Medulla oblongata (tissue), 1 donor: ENCODE measurements at regions not wholly inside any gene's neighbourhood (a gene's known extent, or its start where the extent isn't known, plus 50 kb on each side); places are given as distances from the start of the nearest gene placed in this dataset.

ENCODE experiments used
- DNase-seq: peaks from one replicate; pipeline ENCODE4 v3.0.0-alpha.2; 2015; ENCODE audit errors: extremely low spot score

GRCh38 chr9:113741886-113742854 lies 133.9 kb upstream of the ZNF618 start:
- DNase-seq: no peak

DNA sequence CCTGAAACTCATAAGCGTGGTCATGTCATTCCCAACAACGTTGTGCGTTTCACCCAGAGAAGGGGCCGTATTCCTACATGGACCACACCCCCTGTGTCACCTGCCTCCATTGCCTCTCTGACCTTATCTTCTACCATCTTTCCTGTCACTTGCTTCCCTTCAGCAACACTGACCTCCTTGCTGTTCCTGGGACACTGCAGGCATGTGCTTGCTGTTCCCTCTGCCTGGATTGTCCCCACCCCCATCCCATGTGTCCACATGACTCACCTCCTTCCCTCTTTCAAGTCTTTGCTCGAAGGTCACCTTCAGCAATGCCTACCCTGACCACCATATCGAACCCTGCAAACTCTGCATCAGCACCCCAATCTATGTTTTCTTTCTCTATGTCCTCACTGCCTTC lies 133.2 kb upstream of the ZNF618 start:
- no peak for DNase-seq

DNA sequence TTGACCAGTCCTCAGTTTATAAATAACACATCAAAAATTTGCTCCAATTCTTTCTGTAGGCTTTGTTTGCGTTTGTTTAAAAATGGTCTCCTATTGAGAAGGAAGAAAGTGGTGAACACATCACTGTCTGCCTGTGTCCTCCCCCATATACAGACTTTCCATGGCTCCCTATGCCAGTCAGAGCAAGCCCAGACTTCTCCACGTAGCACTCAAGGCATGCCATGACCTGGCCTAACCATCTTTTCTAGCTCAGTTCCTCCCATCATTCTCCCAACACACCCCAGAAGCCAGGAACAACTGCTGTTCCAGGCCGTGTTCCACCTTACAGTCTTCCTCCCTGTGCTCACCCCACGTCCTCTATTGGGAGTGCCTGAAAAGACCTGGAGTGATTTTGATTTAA lies 129.6 kb upstream of the ZNF618 start:
- no peak for DNase-seq

- no peak for DNase-seq
These were observed 128.0 kb upstream of the ZNF618 start for GRCh38 chr9:113748135-113748534.

- DNase-seq: no peak
These were observed 122.5 kb upstream of the ZNF618 start for GRCh38 chr9:113753398-113754119.

GRCh38 chr9:113754739-113755138 lies 121.4 kb upstream of the ZNF618 start:
- no peak for DNase-seq

- DNase-seq: no peak
These were observed 120.7 kb upstream of the ZNF618 start for GRCh38 chr9:113755433-113755832.

DNA sequence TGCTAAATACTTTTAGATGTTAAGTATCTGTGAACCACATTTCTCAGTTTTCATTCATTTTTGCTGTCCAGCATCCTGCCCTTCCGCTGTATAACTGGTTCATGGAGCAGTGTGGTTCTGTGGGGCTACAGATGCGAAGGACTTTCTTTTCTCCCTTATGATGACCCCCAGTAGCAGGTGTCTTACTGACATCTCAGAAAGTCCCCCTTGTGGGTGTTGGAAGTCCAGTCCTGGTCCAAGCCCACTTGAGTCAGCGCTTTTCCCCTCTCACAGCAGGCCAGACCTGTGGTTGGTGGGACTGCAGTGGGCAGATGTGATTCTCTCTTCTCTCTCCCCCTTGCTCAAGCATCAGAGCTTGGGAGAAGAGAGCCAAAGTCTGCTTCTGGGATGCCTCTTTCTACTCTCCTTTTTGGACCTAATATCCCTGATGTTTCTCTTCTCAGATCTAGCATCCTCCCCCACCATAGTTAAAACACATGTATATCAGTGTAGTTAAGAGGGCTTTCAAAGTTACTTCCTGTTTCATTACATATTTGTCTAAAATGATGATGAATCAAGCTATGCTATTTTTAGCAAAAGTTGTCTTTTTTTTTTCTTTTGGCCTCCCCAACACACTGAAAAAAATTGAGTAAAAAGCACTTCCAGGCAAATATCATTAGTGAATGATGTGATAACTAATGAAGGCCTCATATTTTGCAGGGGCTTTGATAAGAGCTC lies 119.5 kb upstream of the ZNF618 start:
- DNase-seq: no peak

GRCh38 chr9:113763429-113763828 lies 112.7 kb upstream of the ZNF618 start:
- no peak for DNase-seq

- DNase-seq: no peak
These were observed 111.5 kb upstream of the ZNF618 start for GRCh38 chr9:113764572-113764971.

- no peak for DNase-seq
These were observed 106.7 kb upstream of the ZNF618 start for GRCh38 chr9:113769412-113769811.

DNA sequence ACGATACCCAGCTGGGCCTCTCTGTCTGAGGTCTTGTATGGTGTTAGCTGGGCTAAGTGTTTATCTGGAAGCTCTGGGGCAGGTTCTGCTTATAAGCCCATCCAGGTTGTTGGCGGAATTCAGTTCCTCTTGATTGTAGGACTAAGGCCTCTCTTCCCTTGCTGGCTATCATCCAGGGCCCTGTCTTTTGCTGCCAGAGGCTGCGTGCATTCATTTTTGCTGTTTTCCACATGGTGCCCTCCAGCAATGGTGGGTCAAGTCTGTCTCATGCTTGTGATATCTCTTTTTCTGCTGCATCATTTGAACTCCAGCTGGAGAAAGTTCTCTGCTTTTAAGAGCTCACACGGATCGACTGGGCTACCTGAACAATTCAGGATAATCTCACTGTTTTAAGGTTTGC lies 105.7 kb upstream of the ZNF618 start:
- DNase-seq: no peak

DNA sequence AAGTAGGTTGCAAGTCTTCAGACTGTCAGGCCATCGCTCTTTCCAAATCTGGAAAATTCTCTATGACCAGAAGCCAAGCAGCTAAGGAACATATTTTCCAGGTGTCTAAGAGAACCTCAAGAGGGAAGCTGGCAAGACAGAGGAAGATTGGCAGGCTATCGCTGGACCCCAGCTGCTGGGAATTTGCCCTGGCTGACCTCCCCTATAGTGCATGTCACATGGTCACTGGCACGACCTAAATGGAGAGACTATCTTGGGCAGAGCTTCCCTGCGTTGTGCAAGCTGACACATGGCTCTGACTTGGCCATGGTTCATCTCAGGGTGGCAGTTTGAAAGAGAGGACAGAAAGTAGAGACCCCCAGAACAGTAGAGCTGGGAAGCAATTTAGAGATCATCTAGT lies 104.9 kb upstream of the ZNF618 start:
- DNase-seq: no peak

DNA sequence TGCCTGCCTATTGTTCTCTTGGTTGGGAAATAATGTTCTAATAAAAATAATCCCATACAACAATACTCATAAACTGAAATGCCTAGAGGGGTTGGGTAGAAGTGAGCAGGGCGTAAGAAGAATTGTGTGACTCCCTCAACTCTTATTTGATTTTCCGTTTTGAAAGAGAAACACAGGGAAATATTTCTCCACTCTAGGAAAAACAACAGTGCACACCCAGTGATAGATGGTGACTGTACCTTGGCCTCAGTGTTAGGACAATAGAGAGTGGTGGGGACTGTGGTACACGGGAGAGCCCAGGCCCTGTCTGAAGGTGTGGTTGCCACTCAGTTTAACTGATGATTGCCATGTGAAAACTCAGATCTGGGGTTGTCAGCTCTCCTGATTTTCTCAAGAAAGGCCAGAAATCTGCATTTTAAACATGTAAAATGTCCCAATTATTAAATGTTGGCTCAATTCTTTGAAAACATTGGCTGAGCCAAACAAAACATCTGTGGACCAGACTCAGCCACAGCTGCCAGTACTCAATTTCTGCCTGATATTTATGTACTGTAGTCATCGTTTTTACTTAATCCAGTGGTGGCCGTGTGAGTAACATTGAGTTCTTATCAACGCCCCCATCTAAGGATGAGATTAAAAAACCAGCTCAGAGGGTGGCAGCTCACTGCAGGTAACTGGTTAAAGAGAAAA lies 103.8 kb upstream of the ZNF618 start:
- DNase-seq: no peak

GRCh38 chr9:113774963-113775362 lies 101.1 kb upstream of the ZNF618 start:
- no peak for DNase-seq

GRCh38 chr9:113775749-113776148 lies 100.4 kb upstream of the ZNF618 start:
- no peak for DNase-seq

DNA sequence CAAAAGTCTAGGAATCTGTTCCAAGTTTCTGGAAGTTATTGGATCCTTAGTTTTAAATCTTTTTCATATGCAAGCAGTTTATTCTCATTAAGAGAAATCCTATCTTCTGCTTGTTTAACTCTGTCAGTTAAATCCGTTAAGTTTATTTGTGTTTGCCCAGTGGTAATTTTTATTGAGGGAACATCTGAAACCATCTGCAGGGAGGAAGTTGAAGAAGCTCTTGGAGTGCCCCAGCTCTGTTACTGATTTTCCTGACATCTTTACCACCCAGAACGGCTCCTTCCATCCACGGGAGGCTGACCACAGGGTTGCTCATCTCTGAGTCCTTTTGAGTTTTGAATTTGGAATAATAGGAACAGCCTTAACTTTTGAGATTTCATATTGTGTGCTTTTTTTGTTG lies 99.9 kb upstream of the ZNF618 start:
- DNase-seq: no peak

DNA sequence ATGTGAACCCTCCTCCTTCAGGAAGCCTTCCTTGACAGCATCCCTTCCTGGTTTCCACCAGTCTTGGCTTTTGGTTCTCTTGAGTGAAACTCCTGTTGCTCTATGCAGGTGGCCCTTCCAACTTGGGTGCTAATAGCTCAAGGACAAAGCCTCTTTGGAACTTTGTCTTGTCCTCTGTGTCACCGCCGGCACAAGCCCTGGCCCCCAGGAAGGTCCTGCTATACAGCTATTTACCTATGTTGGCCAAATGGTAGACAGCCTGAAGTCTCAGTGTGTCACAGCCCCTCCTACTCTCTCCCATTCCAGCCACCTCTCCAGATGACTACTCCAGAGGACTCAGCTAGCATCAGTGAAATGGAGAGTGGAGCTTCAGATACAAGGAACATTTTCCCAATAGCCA lies 94.7 kb upstream of the ZNF618 start:
- DNase-seq: no peak

- no peak for DNase-seq
These were observed 94.2 kb upstream of the ZNF618 start for GRCh38 chr9:113781896-113782295.

DNA sequence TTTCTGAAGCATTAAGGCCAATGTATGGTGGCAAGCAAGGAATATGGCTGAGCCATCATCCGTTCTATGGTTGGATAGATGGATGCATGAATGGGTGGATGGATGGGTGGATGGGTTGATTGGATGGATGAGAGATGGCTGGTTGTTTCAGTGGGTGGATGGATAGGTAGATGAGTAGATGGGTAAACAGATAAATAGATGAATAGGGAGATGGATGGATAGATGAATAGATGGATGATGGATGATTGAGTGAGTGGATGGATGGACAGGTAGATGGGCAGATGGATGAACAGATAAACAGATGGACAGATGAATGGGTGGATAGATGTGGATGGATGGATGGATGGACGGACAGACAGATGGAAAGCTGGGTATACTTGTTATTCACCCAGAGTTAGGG lies 92.6 kb upstream of the ZNF618 start:
- no peak for DNase-seq

DNA sequence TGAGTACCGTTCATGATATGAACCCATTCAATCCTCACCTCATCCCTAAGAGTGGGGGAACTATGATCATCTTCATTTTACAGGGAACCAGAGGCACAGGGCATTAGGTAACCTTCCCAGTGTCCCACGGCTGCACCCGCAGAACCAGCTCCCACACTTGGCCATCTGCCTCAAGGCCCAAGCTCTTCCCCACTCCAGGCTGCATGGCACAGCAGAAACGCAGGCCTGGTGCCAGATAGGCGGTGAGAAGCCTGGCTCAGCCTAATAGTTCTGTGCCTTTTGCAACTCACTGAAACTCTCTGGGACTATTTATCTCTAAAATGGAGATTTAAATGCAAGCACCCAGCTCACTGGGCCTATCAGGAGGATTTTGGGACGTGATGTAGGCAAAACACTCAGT lies 90.8 kb upstream of the ZNF618 start:
- no peak for DNase-seq

GRCh38 chr9:113786071-113786470 lies 90.0 kb upstream of the ZNF618 start:
- DNase-seq: no peak
